Bronchial epithelial cell (primary cell): ENCODE measurements at regions not wholly inside any gene's neighbourhood (a gene's known extent, or its start where the extent isn't known, plus 50 kb on each side); places are given as distances from the start of the nearest gene placed in this dataset.
A peak's percentile ranks its signal among the peaks of the same experiment; 100 is the strongest.

Source experiments
- DNase-seq: peaks from one replicate; pipeline ENCODE4 v3.0.0-alpha.2; 2010; ENCODE audit warnings: low read depth
- FAIRE-seq: peaks from 2 replicates; lab custom pipeline; 2011; peaks lifted over from hg19 to GRCh38; lab: Jason Lieb, UNC
- H3K27me3 ChIP-seq: 2 replicates; pipeline ENCODE4 v1.5.1; 2011; ENCODE audit warnings: low read length; ENCODE audit not compliant: control insufficient read depth, insufficient read depth
- H3K36me3 ChIP-seq: 2 replicates; pipeline ENCODE4 v1.5.1; 2011; ENCODE audit warnings: low read length; ENCODE audit not compliant: control insufficient read depth, insufficient read depth
- H3K4me3 ChIP-seq: 2 replicates; pipeline ENCODE4 v1.5.1; 2011; ENCODE audit warnings: mild to moderate bottlenecking, low read depth, low read length, control low read depth
- TF ChIP-seq, protein P1 (sequence below): IDR thresholded peaks from 2 replicates; pipeline ENCODE4 v1.5.1; 2011; ENCODE audit warnings: mild to moderate bottlenecking, moderate library complexity, low read length, control low read depth, inconsistent platforms; ENCODE audit not compliant: insufficient read depth, severe bottlenecking

GRCh38 chr5:86981898-86982297 lies 285.8 kb upstream of the RASA1 start:
- Histone ChIP-seq H3K36me3 (no peaks in the 10 kb centered on the region), H3K4me3 (no peak overlapping the region), H3K27me3 (no peaks in the 10 kb centered on the region)
- FAIRE-seq = no peak
- DNase-seq = peak; percentile 39
- TF ChIP-seq, protein P1, sequence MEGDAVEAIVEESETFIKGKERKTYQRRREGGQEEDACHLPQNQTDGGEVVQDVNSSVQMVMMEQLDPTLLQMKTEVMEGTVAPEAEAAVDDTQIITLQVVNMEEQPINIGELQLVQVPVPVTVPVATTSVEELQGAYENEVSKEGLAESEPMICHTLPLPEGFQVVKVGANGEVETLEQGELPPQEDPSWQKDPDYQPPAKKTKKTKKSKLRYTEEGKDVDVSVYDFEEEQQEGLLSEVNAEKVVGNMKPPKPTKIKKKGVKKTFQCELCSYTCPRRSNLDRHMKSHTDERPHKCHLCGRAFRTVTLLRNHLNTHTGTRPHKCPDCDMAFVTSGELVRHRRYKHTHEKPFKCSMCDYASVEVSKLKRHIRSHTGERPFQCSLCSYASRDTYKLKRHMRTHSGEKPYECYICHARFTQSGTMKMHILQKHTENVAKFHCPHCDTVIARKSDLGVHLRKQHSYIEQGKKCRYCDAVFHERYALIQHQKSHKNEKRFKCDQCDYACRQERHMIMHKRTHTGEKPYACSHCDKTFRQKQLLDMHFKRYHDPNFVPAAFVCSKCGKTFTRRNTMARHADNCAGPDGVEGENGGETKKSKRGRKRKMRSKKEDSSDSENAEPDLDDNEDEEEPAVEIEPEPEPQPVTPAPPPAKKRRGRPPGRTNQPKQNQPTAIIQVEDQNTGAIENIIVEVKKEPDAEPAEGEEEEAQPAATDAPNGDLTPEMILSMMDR = no peak

- DNase-seq (no peak), FAIRE-seq (no peak)
- TF ChIP-seq, protein P1 = no peak
- Histone ChIP-seq H3K27me3 (no peaks in the 10 kb centered on the region), H3K36me3 (no peaks in the 10 kb centered on the region), H3K4me3 (no peak overlapping the region)
These were observed 284.5 kb upstream of the RASA1 start for GRCh38 chr5:86983208-86983607.

- no peaks in the 10 kb centered on the region for H3K36me3 ChIP-seq
- FAIRE-seq (no peak), DNase-seq (no peak)
- no peak overlapping the region for H3K4me3 ChIP-seq
- TF ChIP-seq, protein P1 = no peak
- no peaks in the 10 kb centered on the region for H3K27me3 ChIP-seq
These were observed 280.8 kb upstream of the RASA1 start for GRCh38 chr5:86986837-86987236.

- Histone ChIP-seq H3K4me3 (no peak overlapping the region), H3K36me3 (no peaks in the 10 kb centered on the region), H3K27me3 (peaks cover 2% of the 10 kb centered on the region)
- TF ChIP-seq, protein P1 = no peak
- FAIRE-seq = peak; percentile 23
- no peak for DNase-seq
These were observed 270.2 kb upstream of the RASA1 start for GRCh38 chr5:86997516-86997915.

DNA sequence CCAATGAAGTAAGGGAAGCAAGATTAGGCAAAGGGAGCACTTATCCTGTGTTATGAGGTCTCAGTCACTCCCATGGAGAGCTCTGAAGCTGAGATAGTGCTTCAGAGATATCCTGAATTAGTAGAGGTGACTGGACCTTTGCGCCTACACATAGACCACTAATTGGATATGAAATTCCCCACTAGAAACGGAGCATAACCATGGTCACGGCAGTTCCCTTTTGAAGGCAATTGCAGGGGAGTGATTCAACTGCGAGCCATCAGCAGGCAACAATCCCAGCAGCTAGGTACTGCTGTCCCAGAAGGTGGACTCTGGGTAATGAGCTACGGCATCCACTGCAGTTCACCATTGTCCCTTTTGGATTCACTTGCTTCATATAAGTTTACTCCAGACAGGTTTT lies 267.7 kb upstream of the RASA1 start:
- no peak for DNase-seq
- TF ChIP-seq, protein P1 = no peak
- Histone ChIP-seq H3K4me3 (no peak overlapping the region), H3K36me3 (no peaks in the 10 kb centered on the region), H3K27me3 (peaks cover 2% of the 10 kb centered on the region)
- FAIRE-seq = no peak

DNA sequence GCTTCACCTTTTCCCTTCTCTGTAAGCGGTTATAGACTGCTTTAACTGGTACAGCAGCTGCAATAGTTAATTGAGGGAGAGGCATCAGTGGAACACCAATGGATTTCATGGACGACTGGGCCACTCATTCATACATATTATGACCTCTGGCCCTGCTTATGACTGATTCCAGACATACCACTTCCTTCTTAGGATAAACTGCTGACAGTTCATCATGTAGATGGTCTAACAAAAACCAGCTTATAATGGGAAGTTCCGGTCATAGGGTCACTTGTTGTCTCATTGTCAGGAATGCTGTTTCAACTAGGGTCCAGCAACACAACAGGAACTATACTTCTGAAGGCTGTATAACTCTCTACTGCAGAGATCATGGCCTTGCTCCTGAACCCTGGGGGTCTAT lies 265.2 kb upstream of the RASA1 start:
- TF ChIP-seq, protein P1 = no peak
- H3K36me3 ChIP-seq = no peaks in the 10 kb centered on the region
- peaks cover under 1% of the 10 kb centered on the region for H3K27me3 ChIP-seq
- DNase-seq (no peak), FAIRE-seq (no peak)
- no peak overlapping the region for H3K4me3 ChIP-seq
